GM23338 (cell line): ENCODE measurements at regions not wholly inside any gene's neighbourhood (a gene's known extent, or its start where the extent isn't known, plus 50 kb on each side); places are given as distances from the start of the nearest gene placed in this dataset.

Source experiments
- ATAC-seq: fragments of 200-7000 bp; cut with Tn5 transposase; 3 replicates; pipeline ENCODE4 v1.9.1; 2020
- DNase-seq: peaks from one replicate; pipeline ENCODE4 v3.0.0-alpha.2; 2015; ENCODE audit warnings: low spot score
- H2AFZ ChIP-seq: fragments of 200-600 bp; sonication (generic); 2 replicates; pipeline ENCODE4 v1.8.0; 2016; ENCODE audit warnings: antibody characterized with exemption, mild to moderate bottlenecking, moderate library complexity
- H3F3A ChIP-seq: fragments of 200-600 bp; sonication (generic); replicated peaks from 2 replicates; pipeline ENCODE4 v1.8.0; 2017; ENCODE audit warnings: antibody characterized with exemption, mixed run types, low read depth
- H3K27ac ChIP-seq: fragments of 200-600 bp; sonication (generic); 2 replicates; pipeline ENCODE4 v1.6.1; 2016; ENCODE audit warnings: low read depth
- H3K27me3 ChIP-seq: fragments of 200-600 bp; sonication (generic); 2 replicates; pipeline ENCODE4 v1.8.0; 2016; ENCODE audit warnings: mild to moderate bottlenecking, mixed run types, moderate library complexity; ENCODE audit not compliant: insufficient read depth
- H3K36me3 ChIP-seq: fragments of 200-600 bp; sonication (generic); 2 replicates; pipeline ENCODE4 v1.8.0; 2016; ENCODE audit warnings: mild to moderate bottlenecking; ENCODE audit not compliant: insufficient read depth
- H3K4me1 ChIP-seq: fragments of 200-600 bp; sonication (generic); 2 replicates; pipeline ENCODE4 v1.8.0; 2016; ENCODE audit warnings: mild to moderate bottlenecking, moderate library complexity; ENCODE audit not compliant: insufficient read depth
- H3K4me2 ChIP-seq: fragments of 200-600 bp; sonication (generic); 2 replicates; pipeline ENCODE4 v1.7.1; 2017; ENCODE audit warnings: mixed run types
- H3K4me3 ChIP-seq: fragments of 200-600 bp; sonication (generic); 2 replicates; pipeline ENCODE4 v1.6.1; 2016; ENCODE audit warnings: mixed run types
- H3K79me2 ChIP-seq: fragments of 200-600 bp; sonication (generic); replicated peaks from 2 replicates; pipeline ENCODE4 v1.8.0; 2017; ENCODE audit warnings: mild to moderate bottlenecking; ENCODE audit not compliant: insufficient read depth
- H3K9me2 ChIP-seq: fragments of 200-600 bp; sonication (generic); 2 replicates; pipeline ENCODE4 v1.8.0; 2017; ENCODE audit not compliant: insufficient read depth
- H4K20me1 ChIP-seq: fragments of 200-600 bp; sonication (generic); replicated peaks from 2 replicates; pipeline ENCODE4 v1.8.0; 2017; ENCODE audit warnings: mild to moderate bottlenecking; ENCODE audit not compliant: insufficient read depth
- H3K27ac Mint-ChIP-seq: 2 replicates; pipeline ENCODE4 v1.8.0; 2020; ENCODE audit warnings: inconsistent platforms, mild to moderate bottlenecking, moderate library complexity, mixed read lengths
- H3K27me3 Mint-ChIP-seq: 3 replicates; pipeline ENCODE4 v1.8.0; 2022; ENCODE audit warnings: low read depth, mild to moderate bottlenecking, moderate library complexity, mixed read lengths, inconsistent platforms; ENCODE audit not compliant: insufficient read depth, poor library complexity
- H3K36me3 Mint-ChIP-seq: 3 replicates; pipeline ENCODE4 v1.8.0; 2021; ENCODE audit warnings: low read depth, mild to moderate bottlenecking, inconsistent platforms, moderate library complexity, mixed read lengths
- H3K4me1 Mint-ChIP-seq: 3 replicates; pipeline ENCODE4 v1.8.0; 2020; ENCODE audit warnings: mild to moderate bottlenecking, inconsistent platforms, mixed read lengths
- H3K4me3 Mint-ChIP-seq: 3 replicates; pipeline ENCODE4 v1.8.0; 2021; ENCODE audit warnings: moderate library complexity, mild to moderate bottlenecking, inconsistent platforms, mixed read lengths
- H3K9me3 Mint-ChIP-seq: 3 replicates; pipeline ENCODE4 v1.8.0; 2020; ENCODE audit warnings: moderate library complexity, mild to moderate bottlenecking, inconsistent platforms, mixed read lengths
- CREB1 ChIP-seq: fragments of 250-450 bp; sonication (Bioruptor Pico); IDR thresholded peaks from 2 replicates; pipeline ENCODE4 v1.5.0; 2020; ENCODE audit warnings: low read depth, mild to moderate bottlenecking, moderate library complexity
- CTCF ChIP-seq, 2 experiments: fragments of 200-600 bp in 1 of 2; sonication (generic) in 1 of 2; conservative IDR thresholded peaks; 2 replicates each; pipeline versions ENCODE4 v1.5.1 to v1.6.1; 2016 to 2017; ENCODE audit warnings: antibody characterized with exemption in 2 of 2, low read depth in 2 of 2, mild to moderate bottlenecking in 2 of 2, moderate library complexity in 1 of 2
- EZH2 ChIP-seq: fragments of 200-600 bp; sonication (generic); IDR thresholded peaks from one replicate; pipeline ENCODE4 v1.8.0; 2017; ENCODE audit warnings: antibody characterized with exemption, mild to moderate bottlenecking, low read depth; ENCODE audit not compliant: unreplicated experiment
- EZH2phosphoT487 ChIP-seq: fragments of 200-600 bp; sonication (generic); IDR thresholded peaks from one replicate; pipeline ENCODE4 v1.8.1; 2018; ENCODE audit warnings: antibody characterized with exemption; ENCODE audit not compliant: unreplicated experiment
- JUNB ChIP-seq: IDR thresholded peaks from one replicate; pipeline ENCODE4 v1.6.1; 2016; ENCODE audit warnings: antibody characterized with exemption; ENCODE audit not compliant: unreplicated experiment
- NANOG ChIP-seq: IDR thresholded peaks from 2 replicates; pipeline ENCODE4 v1.6.1; 2016; ENCODE audit warnings: antibody characterized with exemption, borderline replicate concordance
- POLR2AphosphoS5 ChIP-seq: IDR thresholded peaks from 2 replicates; pipeline ENCODE4 v1.6.1; 2016; ENCODE audit warnings: antibody characterized with exemption, low read depth
- REST ChIP-seq: IDR thresholded peaks from one replicate; pipeline ENCODE4 v1.6.1; 2018; ENCODE audit warnings: antibody characterized with exemption; ENCODE audit not compliant: unreplicated experiment
- STAT1 ChIP-seq: IDR thresholded peaks from one replicate; pipeline ENCODE4 v1.6.1; 2016; ENCODE audit warnings: antibody characterized with exemption; ENCODE audit not compliant: unreplicated experiment
- ZNF114 ChIP-seq: fragments of 250-450 bp; sonication (Bioruptor Pico); IDR thresholded peaks from 2 replicates; pipeline ENCODE4 v1.5.0; 2020; ENCODE audit warnings: mild to moderate bottlenecking, moderate library complexity
- ZNF331 ChIP-seq: fragments of 250-450 bp; sonication (Bioruptor Pico); IDR thresholded peaks from 2 replicates; pipeline ENCODE4 v1.5.0; 2020; ENCODE audit warnings: low read depth, mild to moderate bottlenecking, moderate library complexity
- TF ChIP-seq, protein P1 (sequence below): fragments of 250-450 bp; sonication (Bioruptor Pico); IDR thresholded peaks from 2 replicates; pipeline ENCODE4 v1.5.0; 2020; ENCODE audit warnings: mild to moderate bottlenecking, moderate library complexity
- TF ChIP-seq, protein P2 (sequence below): IDR thresholded peaks from 2 replicates; pipeline ENCODE4 v1.6.1; 2016; ENCODE audit warnings: antibody characterized with exemption

- TF ChIP-seq, protein P1, sequence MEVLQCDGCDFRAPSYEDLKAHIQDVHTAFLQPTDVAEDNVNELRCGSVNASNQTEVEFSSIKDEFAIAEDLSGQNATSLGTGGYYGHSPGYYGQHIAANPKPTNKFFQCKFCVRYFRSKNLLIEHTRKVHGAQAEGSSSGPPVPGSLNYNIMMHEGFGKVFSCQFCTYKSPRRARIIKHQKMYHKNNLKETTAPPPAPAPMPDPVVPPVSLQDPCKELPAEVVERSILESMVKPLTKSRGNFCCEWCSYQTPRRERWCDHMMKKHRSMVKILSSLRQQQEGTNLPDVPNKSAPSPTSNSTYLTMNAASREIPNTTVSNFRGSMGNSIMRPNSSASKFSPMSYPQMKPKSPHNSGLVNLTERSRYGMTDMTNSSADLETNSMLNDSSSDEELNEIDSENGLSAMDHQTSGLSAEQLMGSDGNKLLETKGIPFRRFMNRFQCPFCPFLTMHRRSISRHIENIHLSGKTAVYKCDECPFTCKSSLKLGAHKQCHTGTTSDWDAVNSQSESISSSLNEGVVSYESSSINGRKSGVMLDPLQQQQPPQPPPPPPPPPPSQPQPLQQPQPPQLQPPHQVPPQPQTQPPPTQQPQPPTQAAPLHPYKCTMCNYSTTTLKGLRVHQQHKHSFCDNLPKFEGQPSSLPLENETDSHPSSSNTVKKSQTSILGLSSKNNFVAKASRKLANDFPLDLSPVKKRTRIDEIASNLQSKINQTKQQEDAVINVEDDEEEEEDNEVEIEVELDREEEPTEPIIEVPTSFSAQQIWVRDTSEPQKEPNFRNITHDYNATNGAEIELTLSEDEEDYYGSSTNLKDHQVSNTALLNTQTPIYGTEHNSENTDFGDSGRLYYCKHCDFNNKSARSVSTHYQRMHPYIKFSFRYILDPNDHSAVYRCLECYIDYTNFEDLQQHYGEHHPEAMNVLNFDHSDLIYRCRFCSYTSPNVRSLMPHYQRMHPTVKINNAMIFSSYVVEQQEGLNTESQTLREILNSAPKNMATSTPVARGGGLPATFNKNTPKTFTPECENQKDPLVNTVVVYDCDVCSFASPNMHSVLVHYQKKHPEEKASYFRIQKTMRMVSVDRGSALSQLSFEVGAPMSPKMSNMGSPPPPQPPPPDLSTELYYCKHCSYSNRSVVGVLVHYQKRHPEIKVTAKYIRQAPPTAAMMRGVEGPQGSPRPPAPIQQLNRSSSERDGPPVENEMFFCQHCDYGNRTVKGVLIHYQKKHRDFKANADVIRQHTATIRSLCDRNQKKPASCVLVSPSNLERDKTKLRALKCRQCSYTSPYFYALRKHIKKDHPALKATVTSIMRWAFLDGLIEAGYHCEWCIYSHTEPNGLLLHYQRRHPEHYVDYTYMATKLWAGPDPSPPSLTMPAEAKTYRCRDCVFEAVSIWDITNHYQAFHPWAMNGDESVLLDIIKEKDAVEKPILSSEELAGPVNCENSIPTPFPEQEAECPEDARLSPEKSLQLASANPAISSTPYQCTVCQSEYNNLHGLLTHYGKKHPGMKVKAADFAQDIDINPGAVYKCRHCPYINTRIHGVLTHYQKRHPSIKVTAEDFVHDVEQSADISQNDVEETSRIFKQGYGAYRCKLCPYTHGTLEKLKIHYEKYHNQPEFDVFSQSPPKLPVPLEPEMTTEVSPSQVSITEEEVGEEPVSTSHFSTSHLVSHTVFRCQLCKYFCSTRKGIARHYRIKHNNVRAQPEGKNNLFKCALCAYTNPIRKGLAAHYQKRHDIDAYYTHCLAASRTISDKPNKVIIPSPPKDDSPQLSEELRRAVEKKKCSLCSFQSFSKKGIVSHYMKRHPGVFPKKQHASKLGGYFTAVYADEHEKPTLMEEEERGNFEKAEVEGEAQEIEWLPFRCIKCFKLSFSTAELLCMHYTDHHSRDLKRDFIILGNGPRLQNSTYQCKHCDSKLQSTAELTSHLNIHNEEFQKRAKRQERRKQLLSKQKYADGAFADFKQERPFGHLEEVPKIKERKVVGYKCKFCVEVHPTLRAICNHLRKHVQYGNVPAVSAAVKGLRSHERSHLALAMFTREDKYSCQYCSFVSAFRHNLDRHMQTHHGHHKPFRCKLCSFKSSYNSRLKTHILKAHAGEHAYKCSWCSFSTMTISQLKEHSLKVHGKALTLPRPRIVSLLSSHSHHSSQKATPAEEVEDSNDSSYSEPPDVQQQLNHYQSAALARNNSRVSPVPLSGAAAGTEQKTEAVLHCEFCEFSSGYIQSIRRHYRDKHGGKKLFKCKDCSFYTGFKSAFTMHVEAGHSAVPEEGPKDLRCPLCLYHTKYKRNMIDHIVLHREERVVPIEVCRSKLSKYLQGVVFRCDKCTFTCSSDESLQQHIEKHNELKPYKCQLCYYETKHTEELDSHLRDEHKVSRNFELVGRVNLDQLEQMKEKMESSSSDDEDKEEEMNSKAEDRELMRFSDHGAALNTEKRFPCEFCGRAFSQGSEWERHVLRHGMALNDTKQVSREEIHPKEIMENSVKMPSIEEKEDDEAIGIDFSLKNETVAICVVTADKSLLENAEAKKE (CRISPR knock-in tag), result no peak
- TF ChIP-seq JUNB, result no peak
- no peak for TF ChIP-seq ZNF114
- TF ChIP-seq EZH2, result no peak
- no peak for TF ChIP-seq REST
- no peak for TF ChIP-seq NANOG
- no peak for TF ChIP-seq STAT1
- TF ChIP-seq EZH2phosphoT487, result no peak
- TF ChIP-seq POLR2AphosphoS5, result no peak
- TF ChIP-seq CREB1 (CRISPR knock-in tag), result no peak
- no peak for TF ChIP-seq ZNF331
- no peak for TF ChIP-seq CTCF (conservative IDR thresholded peaks at IDR 0.05; ENCODE audit: low read depth in 2 of 2)
- TF ChIP-seq, protein P2, sequence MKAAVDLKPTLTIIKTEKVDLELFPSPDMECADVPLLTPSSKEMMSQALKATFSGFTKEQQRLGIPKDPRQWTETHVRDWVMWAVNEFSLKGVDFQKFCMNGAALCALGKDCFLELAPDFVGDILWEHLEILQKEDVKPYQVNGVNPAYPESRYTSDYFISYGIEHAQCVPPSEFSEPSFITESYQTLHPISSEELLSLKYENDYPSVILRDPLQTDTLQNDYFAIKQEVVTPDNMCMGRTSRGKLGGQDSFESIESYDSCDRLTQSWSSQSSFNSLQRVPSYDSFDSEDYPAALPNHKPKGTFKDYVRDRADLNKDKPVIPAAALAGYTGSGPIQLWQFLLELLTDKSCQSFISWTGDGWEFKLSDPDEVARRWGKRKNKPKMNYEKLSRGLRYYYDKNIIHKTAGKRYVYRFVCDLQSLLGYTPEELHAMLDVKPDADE, result no peak
- no peaks in the 10 kb centered on the region for H3K4me1 ChIP-seq
- H3K36me3 Mint-ChIP-seq, result no peaks in the 10 kb centered on the region
- H3K4me2 ChIP-seq, result no peak overlapping the region
- H2AFZ ChIP-seq, result no peak overlapping the region
- peaks cover 5% of the 10 kb centered on the region; the same call in 1 of the 2 replicates for H3K9me2 ChIP-seq
- ATAC-seq (no peak), DNase-seq (no peak)
- no peaks in the 10 kb centered on the region for H3K27me3 Mint-ChIP-seq
- no peaks in the 10 kb centered on the region for H3K79me2 ChIP-seq
- H3K27ac Mint-ChIP-seq, result no peak overlapping the region
- H3K27ac ChIP-seq, result no peak overlapping the region
- H3K9me3 Mint-ChIP-seq, result no peaks in the 10 kb centered on the region
- no peaks in the 10 kb centered on the region for H3K36me3 ChIP-seq
- H3K4me3 Mint-ChIP-seq, result no peak overlapping the region
- H4K20me1 ChIP-seq, result no peaks in the 10 kb centered on the region
- H3K4me3 ChIP-seq, result no peak overlapping the region
- H3K4me1 Mint-ChIP-seq, result no peaks in the 10 kb centered on the region
- H3K27me3 ChIP-seq, result no peaks in the 10 kb centered on the region
- no peaks in the 10 kb centered on the region for H3F3A ChIP-seq
Observed at GRCh38 chr2:23221901-23222300, 163.1 kb upstream of the KLHL29 start.
